ENCODE measurements at regions not wholly inside any gene's neighbourhood (a gene's known extent, or its start where the extent isn't known, plus 50 kb on each side); places are given as distances from the start of the nearest gene placed in this dataset.
A peak's percentile ranks its signal among the peaks of the same experiment; 100 is the strongest.

DNA sequence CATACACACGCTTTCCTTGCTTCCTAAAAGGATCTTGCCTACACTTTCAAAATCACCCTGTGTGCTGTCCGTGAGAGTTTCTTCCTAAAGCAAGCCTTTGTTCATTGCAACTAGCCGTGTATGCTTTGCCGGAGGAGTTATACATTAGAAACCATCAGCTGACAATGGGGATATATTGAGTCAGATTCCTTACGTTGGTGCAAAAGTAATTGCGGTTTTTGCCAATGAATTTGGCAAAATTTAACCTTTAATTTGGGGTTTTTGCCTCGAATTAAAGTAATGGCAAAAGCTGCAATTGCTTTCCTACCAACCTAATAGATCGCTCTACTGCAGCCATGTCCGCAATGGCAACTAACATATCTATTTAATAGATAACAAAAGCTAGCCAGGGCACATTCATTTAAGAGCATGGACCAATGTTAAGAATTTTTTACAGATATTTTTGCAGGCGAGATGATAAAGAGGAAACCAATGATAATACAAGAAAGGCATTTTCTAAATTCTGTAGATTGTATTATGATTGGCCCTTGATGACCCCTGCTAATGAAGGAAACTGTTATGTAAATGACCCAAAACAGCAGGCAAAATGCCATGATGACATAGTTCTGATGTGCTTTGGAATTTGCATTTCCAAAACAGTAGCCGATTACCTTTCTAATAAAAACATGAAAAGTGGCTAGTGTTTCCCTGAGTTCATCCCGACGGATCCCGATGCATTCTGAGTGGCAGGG is 184.8 kb upstream of the NRP1 start:
- 77 to 79% (median 78%) methylated on average over 14 of the region's 14 CpGs for WGBS, 3 donors
- Histone ChIP-seq H3K27ac (no peak overlapping the region), H3K9me3 (no peaks in the 10 kb centered on the region), H3K36me3 (ENCODE audit: insufficient read depth in 1 of 2, low read depth in 1 of 2) (no peaks in the 10 kb centered on the region), H3K4me1 (peaks cover 12% of the 10 kb centered on the region), H3K4me3 (no peak overlapping the region), H3K27me3 (ENCODE audit: insufficient read depth in 3 of 3, low read length in 2 of 3) (no peaks in the 10 kb centered on the region)
- ATAC-seq (no peak), DNase-seq (no peak)
- intact Hi-C loops (cut with DNase I) = no loop called here
- TF ChIP-seq, protein P1, sequence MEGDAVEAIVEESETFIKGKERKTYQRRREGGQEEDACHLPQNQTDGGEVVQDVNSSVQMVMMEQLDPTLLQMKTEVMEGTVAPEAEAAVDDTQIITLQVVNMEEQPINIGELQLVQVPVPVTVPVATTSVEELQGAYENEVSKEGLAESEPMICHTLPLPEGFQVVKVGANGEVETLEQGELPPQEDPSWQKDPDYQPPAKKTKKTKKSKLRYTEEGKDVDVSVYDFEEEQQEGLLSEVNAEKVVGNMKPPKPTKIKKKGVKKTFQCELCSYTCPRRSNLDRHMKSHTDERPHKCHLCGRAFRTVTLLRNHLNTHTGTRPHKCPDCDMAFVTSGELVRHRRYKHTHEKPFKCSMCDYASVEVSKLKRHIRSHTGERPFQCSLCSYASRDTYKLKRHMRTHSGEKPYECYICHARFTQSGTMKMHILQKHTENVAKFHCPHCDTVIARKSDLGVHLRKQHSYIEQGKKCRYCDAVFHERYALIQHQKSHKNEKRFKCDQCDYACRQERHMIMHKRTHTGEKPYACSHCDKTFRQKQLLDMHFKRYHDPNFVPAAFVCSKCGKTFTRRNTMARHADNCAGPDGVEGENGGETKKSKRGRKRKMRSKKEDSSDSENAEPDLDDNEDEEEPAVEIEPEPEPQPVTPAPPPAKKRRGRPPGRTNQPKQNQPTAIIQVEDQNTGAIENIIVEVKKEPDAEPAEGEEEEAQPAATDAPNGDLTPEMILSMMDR (IDR thresholded peaks at IDR 0.05) = no peak

DNA sequence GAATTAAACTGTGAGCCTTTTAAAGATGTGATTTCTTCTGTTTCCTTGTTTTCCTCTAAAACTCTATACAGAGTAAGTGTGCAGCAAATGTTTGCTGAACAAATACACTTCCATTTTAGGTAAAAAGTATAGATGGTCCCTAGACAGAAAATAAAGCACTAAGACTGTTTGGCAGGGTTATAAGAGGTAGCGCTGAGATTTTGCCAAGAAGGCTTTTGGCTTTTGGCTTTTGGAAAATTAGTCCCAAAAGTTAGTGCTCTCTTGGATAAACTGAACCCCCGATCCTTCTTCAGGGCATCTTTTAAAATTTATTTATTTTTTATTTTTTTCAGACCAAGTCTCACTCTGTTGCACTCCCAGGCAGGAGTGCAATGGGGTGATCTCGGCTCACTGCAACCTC is 175.7 kb upstream of the NRP1 start:
- Histone ChIP-seq H3K36me3 (ENCODE audit: insufficient read depth in 1 of 2, low read depth in 1 of 2) (no peaks in the 10 kb centered on the region), H3K9me3 (no peaks in the 10 kb centered on the region), H3K4me3 (no peak overlapping the region), H3K4me1 (peaks cover 11% of the 10 kb centered on the region), H3K27me3 (ENCODE audit: insufficient read depth in 3 of 3, low read length in 2 of 3) (no peaks in the 10 kb centered on the region), H3K27ac (no peak overlapping the region)
- DNase-seq (no peak), ATAC-seq (no peak)
- intact Hi-C loops (cut with DNase I) = no loop called here
- TF ChIP-seq, protein P1 (IDR thresholded peaks at IDR 0.05) = no peak
- 67 to 84% (median 78%) methylated on average over 3 of the region's 3 CpGs for WGBS, 3 donors

DNA sequence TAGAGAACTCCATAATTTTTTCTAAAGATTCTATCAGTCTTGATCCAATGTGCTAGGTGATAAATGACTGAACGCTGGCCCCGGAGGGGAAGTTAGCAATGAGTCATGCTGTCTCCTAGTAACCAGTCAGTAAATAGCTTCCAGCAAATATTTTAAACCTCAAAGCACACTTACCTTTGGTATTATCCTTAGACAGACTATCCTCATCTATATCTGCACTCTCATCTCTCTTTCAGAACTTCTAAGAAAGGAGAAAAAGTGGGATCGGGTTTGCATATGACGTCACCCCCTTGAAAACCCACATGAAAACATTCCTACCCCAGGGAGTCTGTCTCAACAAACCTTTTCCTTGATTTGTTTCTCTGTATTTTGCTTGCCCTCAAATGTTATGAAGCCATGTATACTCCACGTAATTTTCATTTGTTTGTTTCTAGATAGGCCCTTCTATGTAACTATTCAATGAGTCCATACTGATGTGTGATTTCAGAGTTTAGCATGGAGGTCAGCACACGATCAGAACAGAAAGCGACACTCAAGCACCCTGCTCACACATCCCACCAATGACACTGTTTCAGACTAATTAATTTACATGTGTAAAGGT is 174.9 kb upstream of the NRP1 start:
- no peak overlapping the region for H3K4me3 ChIP-seq
- ATAC-seq (peak; percentile 68 to 88 (median 74)), DNase-seq (peak; percentile 32 to 60)
- H3K27ac ChIP-seq = no peak overlapping the region
- WGBS, 3 donors = 26 to 28% (median 27%) methylated on average over 7 of the region's 7 CpGs
- intact Hi-C loops (cut with DNase I) = no loop called here
- TF ChIP-seq, protein P1 (IDR thresholded peaks at IDR 0.05) = no peak
- H3K27me3 ChIP-seq (ENCODE audit: insufficient read depth in 3 of 3, low read length in 2 of 3) = no peaks in the 10 kb centered on the region
- peaks cover 11% of the 10 kb centered on the region for H3K4me1 ChIP-seq
- H3K9me3 ChIP-seq = no peaks in the 10 kb centered on the region
- no peaks in the 10 kb centered on the region for H3K36me3 ChIP-seq (ENCODE audit: insufficient read depth in 1 of 2, low read depth in 1 of 2)

DNA sequence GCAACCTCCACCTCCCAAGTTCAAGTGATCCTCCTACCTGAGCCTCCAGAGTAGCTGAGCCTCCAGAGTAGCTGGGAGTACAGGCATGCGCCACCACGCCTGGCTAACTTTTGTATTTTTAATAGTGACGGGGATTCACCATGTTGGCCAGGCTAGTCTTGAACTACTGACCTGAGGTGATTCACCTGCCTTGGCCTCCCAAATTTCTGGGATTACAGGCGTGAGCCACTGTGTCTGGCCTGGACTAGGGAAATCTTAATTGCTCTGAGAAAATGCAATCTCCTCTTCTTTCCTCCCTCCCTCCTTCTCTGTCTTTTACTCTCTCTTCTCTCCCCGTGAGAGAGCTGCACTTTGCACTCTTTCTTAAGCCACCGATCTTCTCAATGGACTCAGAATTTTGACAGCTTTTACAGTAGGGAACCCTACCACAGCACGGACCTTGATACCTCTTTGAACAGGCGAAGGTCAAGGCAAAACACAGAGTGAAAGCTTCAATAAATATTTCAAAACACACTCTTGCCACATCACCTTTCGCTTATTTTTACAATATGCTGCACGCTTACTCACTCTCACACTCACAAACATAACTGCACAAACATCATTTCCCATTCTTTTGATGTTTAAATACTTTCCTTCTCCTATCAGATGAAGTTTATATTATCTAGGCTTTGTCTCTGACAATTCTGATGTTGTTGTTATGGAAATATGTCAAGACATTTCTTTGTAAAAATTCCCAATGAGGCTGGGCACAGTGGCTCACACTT is 173.4 kb upstream of the NRP1 start:
- DNase-seq (no peak), ATAC-seq (no peak)
- TF ChIP-seq, protein P1 (IDR thresholded peaks at IDR 0.05) = no peak
- WGBS, 3 donors = 92 to 96% (median 96%) methylated on average over 10 of the region's 10 CpGs
- peaks cover 11% of the 10 kb centered on the region for H3K4me1 ChIP-seq
- no peaks in the 10 kb centered on the region for H3K9me3 ChIP-seq
- H3K27me3 ChIP-seq (ENCODE audit: insufficient read depth in 3 of 3, low read length in 2 of 3) = no peaks in the 10 kb centered on the region
- intact Hi-C loops (cut with DNase I) = no loop called here
- no peak overlapping the region for H3K27ac ChIP-seq
- H3K4me3 ChIP-seq = no peak overlapping the region
- H3K36me3 ChIP-seq (ENCODE audit: insufficient read depth in 1 of 2, low read depth in 1 of 2) = no peaks in the 10 kb centered on the region

Data from psoas muscle (tissue), 7 donors.